Medulla oblongata (tissue), 1 donor: ENCODE measurements at regions not wholly inside any gene's neighbourhood (a gene's known extent, or its start where the extent isn't known, plus 50 kb on each side); places are given as distances from the start of the nearest gene placed in this dataset.

Experiments
- DNase-seq: peaks from one replicate; pipeline ENCODE4 v3.0.0-alpha.2; 2015; ENCODE audit errors: extremely low spot score

DNA sequence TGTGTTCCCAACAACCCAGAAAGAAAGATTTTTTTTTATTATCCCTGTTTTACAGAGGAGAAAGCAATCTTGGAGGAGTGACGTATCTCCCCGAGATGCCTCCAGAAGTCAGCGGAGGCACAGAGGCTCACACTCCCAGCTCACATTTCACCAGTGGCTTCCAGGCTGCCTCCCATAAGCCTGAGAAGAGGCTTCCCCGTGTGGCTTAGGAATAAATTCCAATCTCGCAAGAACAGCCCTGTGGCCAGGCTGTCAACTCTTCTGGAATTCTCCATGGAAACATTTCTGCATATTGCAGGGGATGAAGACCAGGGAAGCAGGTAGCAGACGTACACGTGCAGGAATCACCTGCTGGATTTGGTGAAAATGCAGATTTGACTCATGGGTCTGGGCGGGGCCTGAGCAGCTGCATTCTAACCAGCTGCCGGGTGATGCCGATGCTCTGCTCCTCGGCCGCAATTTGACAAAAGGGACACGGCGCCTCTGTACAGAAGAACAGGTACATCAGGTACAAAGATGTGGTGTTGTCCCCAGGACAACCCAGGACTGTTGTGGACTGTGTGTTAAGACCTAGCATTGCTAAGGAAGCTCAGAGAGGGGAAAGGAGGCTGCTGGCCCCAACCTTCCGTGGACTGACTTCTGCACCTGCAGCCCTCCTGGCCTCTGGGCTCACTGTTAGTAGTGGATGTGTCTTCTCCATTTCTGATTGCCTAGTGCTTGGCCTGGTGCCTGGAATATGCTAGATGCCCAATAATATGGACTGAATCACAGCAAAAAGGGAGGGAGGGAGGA lies 114.2 kb upstream of the ID2 start:
- DNase-seq = no peak

DNA sequence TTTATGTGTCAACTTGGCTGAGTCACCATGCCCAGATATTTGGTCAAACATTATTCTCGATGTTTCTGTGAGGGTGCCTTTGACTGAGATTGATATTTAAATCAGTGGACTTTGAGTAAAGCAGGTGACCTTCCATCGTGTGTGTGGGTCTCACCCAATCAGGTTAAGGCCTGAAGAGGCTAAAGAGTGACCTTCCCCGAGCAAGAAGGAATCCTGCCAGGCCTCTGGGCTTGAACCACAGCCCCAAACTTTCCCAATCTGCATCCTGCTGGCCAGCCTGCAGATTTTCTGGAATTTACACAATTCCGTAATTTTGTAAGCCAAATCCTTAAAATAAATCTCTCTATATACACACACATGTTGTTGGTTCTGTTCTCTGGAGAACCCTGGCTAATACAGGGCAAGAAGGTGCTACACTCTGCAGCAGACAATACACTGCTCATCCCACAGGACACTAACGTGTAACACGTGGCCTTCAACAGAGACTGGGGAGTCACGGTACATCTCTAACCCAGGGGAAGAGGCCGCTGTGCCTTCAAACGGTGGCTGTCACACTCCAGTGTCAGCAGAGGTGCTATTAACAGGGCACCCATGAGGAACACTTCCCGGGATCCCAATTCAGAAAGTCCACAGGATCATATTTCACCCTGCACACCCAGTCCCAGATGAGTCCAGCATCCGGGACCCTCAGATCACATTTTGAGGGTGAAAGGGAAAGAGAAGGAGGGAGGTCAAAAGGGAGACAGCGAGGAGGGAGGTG lies 113.1 kb upstream of the ID2 start:
- DNase-seq = no peak

DNA sequence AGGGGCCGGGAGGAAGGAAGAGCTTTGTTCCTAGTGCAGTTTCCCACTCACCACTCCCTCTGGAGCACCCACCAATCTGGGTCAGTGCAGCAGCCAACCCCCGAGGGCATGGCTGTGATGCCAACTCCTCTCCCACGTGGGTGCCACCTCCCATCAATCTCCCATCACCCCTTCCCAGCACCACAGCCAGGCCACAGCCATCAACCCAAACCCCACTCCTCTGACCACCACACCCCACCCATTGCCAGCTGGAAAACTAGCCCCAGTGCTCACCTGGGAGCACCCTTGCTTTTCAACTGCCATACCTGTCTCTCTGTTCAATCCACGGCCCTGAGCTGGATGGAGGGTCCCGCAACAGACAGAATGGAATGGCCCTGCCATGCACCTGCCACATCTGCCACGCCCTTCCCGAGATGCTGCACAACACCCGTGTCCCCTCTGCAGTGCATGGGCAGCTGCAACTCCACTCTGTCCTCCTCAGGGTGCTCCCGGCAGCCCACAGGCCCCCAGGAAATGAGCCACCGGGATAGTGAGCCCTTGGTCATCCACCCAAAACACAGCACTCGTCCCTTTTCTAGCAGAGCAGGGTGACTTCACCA lies 112.4 kb upstream of the ID2 start:
- DNase-seq = no peak

DNA sequence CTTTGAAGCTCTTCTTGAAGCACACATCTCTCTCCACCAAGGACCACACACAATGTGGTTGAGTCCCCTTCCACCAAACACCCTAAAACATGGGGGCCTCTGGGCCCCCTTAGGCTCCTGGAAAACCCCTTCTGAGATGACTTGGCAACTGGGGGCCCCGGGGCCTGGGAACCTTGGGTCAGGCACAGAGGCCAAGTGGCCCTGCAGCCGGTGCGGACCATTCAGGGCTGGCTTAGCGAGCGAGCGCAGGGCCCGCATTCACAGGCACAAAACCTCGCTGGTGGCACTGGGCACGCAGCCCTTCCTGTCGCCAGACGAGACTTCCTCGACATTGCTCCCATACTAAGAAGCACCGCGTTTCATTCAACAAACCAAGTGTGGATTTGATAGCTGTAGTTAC lies 111.2 kb upstream of the ID2 start:
- no peak for DNase-seq

DNA sequence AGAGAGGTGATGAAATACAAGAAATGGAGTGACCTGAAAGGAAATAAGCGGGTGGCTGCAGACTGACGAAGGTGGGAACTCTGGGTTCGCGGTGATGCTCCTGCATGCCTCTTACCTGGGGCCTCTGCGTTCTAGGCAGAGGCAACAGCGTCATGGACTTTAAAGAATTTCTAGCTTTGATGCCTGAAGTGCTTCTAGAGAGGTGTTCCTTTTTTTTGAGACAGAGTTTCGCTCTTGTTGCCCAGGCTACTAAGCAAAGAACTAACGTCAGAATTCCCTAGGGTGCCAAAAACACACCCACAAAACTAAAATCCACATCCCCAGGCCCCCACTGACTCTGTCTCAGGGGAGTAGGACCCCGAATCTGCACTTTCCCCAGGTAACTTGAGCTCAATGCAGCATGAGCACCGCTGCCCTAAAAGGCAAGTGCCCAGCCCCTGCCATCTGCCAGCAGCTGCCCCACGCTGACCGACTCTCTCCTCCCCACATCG lies 110.5 kb upstream of the ID2 start:
- DNase-seq = no peak

DNA sequence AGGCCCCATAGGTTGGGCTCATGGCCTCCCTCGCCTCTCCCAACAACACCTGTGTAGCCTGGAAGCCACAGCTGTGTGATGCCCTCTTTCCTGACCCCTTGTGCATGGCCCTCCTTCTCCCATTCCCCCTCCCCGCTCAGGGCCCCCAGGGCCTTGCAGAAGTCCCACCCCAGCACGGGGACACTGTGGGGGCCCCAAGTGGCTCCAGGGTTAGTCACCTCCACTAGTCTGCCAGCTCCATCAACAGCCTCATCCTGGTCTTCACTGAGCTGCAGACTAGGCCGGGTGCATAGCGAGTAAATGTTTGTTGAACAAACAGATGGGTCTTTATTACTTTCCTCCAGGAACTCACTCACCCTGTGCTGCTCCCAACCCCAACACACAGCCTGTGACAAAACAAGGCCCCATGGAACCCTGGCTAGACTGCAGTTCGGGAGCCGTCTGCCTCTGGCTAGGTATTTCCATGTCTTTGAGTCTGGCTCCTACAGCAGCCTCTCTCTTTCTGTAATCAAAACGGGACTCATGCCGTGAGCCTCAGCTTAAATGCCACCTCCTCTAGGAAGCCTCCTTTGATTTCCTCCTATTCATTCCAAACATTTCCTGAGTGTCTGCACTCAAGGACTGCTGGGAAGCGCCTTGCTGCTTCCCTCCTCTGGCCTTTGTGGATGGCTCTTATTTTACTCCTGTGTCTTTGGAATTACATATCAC lies 109.9 kb upstream of the ID2 start:
- DNase-seq = no peak

DNA sequence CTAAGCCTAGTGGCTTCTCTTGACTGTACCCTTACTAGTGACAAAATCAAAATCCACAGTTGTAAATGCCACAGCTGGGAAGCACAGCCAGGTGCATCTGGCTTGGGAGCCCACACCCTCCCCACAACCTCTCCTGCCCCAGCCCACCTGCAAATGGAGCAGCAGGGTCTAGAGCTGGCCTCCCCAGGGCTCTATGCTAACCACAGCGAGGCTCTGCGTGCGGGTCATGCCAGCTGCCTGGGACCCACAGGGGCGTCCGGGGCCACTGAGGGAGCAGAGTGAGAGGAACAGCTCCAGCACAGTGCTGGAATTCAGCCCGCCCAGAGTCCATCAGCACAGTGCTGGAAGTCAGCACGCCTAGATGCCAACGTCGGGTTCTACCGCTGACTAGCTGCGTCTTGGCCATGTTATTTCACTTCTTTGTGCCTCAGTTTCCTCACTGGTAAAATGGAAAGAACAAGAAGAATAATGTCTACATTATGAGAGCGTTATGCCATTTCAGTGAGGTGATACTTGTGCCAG lies 109.1 kb upstream of the ID2 start:
- DNase-seq = no peak

DNA sequence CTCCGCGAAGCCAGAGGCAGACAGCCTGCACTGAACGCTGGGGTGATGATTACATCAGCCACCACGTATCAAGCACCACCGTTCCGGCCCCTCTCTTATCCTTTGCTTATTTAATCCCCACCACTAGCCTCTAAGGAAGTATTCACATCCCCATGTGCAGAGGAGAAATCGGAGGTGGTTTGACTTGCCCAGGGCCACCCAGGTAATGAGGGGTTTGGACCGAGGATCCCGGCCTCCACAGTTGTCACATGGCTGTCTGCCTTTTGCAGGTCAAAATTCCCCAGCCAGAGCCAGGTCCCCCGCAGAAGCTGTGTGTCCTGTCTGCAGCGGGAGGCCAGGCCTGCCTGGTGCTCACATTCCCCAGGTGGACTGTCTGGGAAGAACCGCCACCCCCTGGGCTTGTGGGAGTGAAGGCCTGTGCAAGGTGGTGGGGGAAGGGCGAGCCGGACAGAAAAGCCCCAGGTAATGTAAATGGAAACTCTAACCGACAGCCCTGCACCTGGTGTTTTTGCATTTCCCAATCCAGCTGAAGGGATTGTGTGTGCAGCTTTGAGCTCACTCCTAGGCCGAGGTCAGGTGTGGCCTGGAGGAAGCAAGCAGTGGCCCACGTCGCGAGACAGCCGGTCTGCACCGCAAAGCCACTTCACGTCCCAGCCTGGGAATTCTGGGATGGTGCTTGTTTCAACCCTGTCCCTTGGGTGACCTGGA lies 108.5 kb upstream of the ID2 start:
- DNase-seq = no peak

DNA sequence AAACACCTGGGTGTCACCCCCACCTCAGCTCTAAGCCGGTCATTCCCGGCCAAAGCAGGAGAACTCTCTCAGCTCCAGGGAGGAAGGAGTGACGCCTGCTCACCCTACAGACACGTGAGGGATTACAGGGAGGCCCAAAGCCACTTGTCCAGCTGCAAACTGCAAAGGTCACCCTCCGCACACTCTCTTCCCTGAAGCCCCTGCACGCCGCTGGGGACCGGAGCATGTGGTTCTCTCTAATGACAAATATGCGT lies 108.0 kb upstream of the ID2 start:
- no peak for DNase-seq

DNA sequence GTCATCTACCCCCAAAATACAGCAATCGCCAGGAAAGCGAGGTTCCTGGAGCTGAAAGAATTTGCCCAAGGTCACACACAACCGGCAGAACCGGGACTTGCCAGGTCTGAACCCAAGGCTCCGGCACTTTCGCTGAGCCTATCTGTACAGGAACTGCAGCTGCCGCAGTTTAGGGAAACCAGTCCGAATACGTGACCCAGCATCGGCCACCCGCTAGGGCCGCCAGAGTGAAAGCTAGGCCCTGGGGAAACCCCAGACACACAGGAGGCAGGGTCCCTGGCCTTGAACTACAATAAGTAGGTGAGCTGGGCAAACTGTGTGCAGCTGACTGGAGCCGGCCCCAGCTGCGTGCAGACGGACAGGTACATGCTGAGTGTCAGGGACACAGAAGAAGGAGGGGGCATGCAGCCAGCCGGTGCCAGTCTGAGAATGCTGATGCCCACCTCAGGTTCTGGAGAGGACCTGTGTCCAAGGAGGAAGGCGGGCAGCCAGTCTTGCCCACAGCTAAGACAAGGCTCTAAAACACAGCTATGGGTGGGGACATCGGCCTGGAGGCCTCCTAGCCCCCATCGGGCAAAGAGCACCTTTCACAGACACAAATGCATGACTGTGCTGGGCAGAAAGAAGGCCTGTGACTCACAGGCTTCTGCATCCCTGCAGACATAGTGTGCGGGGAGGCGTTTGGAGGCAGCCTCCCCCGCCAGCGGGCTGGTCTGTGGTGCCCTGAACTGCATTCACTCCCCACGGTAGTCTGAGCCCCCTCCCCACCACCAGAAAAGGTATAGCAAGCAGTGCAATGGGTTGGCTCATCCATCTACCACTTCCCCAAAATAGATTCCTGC lies 107.4 kb upstream of the ID2 start:
- no peak for DNase-seq

DNA sequence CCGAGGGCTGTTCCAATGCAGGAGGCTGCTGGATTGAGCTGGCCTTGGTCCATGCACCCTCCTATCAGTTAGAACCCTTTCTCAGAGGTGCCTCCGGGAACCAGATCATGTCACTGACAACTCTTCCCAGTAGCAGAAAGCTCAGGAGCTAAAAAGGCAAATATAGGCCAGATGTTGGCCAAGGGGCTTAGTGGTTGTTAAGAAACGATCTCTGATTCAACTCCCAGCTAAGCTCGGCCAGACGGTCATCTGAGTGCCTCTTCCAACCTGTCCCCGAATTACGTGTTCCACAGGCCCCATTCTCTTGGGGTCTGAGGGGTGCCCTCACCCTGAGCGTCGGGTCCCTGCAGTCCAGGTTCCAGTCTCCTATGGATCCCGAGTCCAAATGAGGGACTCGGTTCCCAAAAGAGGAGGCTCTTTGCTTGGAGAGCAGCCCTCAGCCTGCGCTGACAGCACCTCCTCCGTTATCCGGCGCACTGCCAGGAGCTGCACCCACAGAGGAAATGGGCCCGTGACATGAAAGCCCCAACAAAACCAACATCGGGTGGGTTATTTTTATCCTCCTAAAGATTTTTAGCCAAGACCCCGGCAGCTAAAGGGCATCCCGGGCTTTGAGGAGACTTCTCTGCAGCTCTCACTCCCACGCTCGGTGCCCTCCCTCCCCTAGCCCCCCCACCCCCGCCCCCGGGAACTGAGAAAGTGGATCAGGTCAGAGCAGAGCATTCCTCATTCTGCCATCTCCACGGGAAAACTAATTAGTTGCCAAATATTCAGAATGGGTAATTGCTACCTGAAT lies 106.6 kb upstream of the ID2 start:
- peak; percentile 42 for DNase-seq

DNA sequence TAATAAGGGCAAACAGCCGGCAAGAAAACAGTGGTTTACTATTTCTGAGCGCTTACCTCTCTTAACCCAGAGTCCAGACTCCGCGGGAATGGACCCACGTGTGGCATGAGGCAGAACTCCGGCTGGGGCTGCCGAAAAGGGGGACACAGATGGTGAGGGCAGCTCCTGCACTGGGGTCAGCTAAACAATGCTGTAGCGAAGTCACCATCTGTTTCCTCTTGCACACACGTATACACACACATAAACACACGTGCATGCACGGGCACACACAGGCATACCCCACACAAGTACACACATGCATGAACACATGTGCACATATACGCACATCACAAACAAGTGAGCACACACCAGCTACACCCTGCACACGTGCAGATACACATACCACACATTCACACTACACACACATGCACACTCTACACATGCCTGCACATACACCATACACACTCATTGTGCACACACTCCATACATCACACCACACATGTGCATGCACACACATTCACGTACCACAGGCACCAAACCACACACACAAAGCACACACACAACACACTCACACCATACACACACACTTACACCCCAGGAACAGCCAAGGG lies 105.9 kb upstream of the ID2 start:
- DNase-seq = no peak

DNA sequence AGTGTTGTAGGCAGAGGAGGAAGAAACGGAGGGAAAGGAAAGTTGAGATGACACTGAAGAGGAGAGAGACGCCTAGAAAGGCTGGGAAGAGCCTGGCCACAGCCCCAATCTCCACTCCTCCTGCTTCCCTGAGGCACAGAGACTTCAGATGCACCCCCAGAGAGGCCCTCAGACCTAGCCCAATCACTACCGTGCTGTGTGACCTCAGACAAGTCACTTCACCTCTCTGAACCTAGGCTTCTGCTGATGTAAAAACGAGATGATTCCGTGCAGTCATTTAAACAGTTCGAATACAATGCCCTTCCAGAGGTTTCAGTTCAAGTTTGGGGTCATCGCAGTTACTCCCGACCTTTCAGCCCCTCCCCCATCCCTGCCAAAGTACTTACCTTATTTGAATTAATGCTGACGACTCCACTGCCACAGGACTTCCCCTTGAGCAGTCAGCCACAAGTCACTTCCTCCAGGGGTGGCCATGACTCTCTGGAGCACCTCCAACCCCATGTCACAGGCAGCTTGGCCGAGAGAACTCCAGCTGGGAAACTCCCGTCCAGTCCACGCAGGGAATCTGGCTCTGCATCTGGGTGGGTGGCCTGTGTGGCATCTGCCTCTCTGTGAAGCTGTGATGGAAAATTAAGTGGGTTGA lies 105.2 kb upstream of the ID2 start:
- peak; percentile 64 for DNase-seq

DNA sequence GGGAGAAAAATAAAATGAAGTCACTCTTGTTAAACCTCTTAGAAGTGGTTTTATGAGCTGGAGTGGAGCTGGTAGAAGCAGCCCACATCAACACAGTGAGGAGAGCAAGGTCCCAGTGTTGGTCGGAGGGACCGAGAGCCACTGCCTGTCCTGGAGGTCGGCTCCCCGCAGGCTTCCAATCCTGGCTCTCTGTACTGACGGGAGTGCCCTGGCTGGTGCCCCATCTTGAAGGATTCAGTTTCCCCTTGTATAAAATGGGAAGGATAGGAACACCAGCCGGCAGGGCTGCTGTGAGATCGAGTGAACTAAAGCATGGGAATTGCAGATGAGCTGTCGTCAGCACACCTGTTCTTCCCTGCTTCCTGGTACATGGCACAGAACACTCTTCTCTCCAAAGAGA lies 104.3 kb upstream of the ID2 start:
- no peak for DNase-seq

DNA sequence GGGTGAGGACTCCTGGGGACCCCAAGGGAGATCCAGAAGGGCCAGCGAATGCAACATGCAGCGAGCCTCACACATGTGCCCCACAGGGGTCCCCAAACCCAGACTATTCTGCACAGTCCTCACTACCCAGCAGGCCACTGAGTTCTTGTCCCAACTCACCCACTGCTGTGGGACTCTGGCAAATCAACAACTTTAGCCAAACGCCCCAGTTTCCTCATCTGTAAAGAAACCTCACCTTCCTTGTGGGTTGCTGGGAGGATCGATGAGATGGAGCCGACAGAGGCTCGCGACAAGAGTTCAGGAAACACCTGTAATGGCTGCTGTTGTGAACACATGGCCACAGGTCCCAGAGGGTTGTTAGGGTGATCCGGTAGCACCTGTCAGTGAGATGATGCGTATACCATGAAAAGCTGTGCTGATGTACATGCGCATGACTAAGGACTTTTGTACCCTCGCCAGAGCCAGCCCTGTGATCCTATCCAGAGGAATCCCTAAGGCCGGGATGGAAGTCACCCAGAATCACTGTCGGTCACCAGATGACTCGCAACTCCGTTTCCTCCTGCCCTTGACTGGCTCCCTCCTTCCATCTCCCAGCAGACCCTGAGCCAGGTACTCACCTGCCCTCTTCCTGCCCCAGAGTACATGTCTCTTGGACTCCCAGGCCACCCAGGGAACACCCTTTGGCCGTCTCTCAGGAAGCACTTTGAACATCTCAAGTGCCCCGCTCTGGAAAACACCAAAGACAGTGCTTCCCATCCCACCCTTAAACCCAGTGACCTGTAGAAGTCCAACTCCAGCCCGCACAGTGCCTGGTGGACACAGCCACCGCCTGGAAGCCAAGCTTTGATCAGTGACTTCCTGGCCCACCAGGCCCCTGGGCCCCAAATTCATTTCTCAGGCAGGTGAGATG lies 103.3 kb upstream of the ID2 start:
- no peak for DNase-seq

DNA sequence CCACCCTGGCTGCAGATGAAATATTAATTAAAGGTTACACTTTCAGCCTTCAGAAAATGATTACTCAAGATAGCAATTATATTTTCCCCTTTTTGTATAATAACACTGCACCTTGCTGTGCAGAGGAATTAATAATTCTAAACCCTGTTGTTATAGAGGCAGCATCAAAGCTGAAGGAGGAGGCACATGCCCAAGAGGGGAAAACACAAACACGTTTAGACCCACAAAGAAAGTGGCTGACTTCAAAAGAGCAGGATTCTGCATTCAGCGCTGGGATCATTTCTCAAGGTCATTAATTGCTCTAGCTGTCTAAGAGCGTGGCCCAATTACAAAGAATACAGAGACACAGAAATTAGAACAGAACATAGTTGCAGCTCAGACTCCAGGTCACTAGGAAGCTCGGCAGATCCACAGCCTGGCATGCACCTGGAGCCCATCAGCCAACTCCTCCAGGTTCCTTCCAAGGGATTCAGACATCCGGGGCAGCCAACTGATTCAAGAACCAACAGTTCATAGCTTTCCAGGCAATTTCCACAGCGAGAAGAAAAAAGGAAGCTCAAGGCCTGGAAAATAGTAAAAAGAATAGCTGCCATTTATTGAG lies 102.3 kb upstream of the ID2 start:
- DNase-seq = no peak
